ENCODE measurements at regions not wholly inside any gene's neighbourhood (a gene's known extent, or its start where the extent isn't known, plus 50 kb on each side); places are given as distances from the start of the nearest gene placed in this dataset.
"Not testable (repeated sequence)": the region's sequence is repeated elsewhere in the genome, so short reads cannot be mapped to it uniquely, and the experiment has no call there.

DNA sequence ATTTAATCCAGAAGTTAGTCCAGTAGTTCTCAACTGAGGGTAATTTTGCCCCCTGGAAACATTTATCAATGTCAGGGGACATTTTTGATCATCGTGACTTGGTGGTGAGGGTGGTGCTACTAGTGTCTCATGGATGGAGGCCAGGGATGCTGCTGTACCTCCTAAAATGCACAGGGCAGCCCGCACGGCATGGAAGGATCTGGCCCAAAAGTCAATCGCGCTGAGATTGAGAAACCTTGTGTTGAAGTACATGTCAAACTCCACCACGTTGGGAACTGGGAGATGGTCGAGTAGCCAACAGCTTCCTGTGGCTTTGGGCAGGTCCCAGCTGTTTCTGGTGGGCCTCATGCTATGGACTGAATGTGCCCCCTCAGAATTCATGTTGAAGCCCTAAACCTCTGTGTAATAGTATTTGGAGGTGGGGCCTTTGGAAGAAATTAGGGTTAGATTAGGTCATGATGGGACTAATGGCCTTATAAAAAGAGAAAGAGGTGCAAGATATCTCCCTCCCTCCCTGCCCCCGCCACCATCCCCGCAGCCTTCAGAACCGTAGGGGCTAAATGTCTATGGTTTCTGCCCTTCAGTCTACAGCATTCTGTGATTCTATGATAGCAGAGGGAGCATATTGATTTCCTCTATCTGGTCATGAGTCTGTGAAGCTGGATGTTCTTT, 259.7 kb downstream of the MYCN start:
- H3K27ac ChIP-seq: no peak overlapping the region
- no peak for DNase-seq (ENCODE audit: low read depth, low spot score)

DNA sequence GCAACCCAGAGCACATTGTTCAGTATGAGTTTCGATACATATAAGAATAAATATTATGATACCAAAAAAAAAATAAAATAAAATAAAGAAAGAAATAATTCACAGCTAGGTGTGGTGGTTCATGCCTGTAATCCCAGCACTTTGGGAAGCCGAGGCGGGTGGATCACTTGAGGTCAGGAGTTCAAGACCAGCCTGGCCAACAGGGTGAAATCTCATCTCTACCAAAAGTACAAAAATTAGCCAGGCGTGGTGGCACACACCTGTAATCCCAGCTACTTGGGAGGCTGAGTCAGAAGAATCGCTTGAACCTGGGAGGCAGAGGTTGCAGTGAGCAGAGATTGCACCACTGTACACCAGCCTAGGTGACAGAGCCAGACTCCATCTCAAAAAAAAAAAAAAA, 258.9 kb downstream of the MYCN start:
- not testable (repeated sequence) for H3K27ac ChIP-seq; DNase-seq (ENCODE audit: low read depth, low spot score)

DNA sequence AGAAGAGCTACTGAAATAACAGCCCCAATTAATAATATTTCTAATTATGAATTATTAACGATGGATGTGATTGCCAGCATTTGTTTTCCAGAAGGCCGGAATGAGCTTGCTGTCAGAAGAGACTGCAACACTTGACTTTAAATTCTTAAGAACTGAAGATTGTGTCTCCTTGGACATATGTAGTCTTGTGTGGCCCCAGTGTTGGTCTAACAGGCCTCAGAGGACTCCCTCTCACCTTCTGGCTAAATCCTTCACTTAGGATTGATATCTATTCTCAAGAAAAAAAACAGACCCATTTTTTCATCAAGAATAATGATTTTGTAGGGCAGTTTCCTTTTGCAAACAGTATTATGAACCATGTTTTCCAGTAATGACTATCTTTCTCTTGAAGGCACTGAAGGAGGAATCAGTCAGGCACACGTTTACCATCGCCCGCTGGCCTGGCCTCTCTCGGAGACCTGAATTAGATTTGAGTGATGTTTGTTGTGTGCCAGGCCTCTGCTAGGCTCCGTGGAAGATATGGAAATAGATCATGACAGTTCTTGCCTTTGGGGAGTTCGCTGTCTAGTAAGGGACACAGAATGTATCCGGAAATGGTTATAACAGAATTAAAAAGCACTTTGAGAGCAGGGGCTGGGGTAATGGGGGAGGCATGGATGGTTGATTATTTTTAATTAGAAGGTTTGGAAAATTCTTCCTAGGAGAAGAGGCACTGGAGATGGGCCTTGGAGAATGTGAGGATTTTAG, 258.0 kb downstream of the MYCN start:
- DNase-seq (ENCODE audit: low read depth, low spot score): no peak
- no peak overlapping the region for H3K27ac ChIP-seq

DNA sequence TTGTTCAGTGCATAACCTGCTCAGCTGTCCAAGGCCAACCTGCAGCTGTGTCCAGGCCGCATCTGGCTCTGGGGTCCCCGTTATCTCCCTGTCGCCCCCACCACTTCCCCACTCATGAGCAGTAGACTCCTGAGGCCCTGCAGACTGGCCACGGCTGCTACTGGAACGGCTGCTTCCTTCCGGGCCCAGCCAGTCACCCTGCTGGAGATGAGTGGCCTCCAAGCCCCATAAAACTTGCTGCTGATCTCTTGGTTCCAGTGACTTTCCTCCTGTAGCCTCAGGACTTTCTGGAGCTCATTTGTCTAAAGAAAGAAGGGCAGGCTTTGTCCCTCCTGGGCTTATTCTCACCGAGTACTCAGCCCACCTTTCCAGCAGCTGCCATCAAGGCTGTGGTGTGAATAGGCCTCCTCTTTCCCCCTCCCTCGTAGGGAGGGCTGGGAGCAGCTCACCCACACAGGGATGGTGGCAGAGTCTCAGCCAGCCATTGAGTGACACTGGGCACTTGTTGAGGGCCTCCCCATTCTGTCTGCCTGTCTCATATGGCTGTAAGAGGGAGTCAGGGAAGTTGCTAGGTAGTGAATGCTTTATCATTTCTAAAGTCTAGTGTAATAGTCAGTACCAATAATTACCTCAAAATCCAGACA, 257.3 kb downstream of the MYCN start:
- H3K27ac ChIP-seq: no peak overlapping the region
- DNase-seq (ENCODE audit: low read depth, low spot score): no peak

DNA sequence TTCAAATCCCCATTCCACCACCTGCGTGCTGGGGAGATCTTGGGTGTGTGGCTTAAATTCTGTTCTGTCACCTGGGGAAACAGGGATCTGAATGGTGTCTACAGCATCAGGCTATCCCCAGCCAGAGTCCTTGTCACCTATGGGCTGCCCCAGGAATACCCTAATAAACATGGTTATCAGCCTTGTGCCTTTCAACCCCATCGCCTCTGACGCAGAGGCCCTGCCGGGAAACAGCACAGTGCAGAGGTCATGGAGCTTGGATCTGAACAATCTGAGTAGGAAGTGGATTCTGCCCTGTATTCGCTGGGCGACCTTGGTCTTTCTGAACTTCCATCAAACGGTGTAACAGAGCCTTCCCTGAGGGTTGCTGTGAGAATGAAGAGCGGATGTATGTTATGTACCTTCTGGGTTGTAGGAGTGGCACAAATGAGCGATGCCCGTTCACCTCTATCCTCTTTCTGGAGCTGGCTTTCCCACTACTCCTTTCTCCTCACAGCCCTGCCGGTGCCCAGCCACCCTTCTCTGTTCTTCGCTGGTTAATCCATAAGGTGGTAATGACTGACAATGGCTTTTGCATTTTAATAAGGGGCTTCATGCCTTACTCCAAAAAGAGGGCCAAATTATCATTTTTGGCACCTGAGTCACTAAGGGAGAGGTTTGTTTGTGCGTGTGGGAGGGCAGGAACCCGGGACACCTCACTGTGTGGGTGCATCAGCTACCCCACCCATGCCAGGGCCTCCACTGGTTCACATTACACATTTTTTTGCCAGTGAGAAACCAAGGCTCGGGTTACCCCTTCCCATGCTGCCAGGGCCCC, 256.5 kb downstream of the MYCN start:
- DNase-seq (ENCODE audit: low read depth, low spot score): no peak
- no peak overlapping the region for H3K27ac ChIP-seq

DNA sequence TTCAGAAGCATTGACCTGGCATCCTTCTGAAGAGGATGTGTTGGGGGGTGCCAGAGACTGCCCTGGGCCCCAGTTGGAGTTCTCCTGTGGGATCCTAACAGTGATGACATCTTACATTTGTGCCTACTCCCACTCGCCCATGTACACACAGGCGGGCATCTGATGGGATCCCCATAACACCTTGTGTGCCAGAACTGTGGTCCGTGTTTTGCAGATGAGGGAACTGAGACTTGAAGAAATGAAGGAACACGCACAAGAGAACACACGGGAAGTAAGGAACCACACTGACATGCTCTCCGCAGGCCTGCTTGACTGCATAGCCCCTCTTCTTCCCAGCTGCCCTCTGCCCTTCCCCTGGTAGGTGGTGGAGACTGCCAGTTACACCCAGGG, 255.3 kb downstream of the MYCN start:
- DNase-seq (ENCODE audit: low read depth, low spot score): no peak
- H3K27ac ChIP-seq: no peak overlapping the region

DNA sequence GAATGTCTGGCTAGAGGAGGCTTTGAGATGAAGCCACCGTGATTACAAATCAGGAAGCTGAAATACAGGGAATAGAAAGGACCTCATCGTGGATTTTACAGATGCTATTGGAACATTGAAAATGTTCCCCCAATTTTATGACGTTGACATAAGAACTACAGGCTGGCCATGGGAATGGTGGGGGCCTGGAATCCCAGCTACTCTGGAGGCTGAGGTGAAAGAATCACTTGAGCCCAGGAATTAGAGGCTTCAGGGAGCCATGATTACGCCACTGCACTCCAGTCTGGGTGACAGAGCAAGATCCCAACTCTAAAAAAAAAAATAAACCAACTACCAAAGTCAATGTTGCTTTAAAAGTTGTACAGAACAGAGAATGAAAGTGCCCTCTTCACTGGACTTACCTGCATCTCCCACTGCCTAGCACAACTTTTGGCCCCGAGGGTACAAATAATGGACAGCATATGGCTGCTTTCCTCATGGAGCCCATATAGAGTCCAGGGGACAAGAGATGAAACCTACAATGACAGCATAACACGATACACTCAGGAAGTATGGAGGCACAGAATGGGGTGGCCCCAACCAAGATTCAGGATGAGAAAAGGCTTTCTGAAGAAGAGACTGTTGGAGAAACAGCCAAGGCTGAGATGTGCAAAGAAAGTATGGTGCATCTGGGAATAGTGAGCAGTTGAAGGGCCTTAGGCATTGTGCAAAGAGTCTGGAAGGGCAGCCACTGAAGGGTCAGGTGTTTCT, 254.8 kb downstream of the MYCN start:
- no peak overlapping the region for H3K27ac ChIP-seq
- no peak for DNase-seq (ENCODE audit: low read depth, low spot score)

DNA sequence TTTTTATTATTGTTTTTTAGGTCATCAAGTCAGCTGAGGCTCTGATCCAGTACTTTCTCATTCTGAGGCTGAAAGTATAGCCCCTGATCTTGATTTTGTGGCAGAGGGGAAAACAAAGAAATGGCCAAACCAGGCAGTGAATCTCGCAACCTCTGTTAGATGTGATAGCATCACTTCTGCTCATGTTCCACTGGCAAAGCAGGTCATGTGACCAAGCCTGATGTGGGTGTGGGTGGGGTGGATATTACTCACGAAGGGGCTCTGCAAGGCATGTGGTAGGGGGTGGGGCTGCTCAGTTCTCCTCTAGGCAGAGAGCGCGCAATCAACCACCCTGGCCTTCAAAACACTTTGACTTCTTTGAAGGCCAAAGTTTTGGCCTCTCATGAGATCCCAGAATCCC, 254.2 kb downstream of the MYCN start:
- DNase-seq (ENCODE audit: low read depth, low spot score): no peak
- H3K27ac ChIP-seq: no peak overlapping the region

DNA sequence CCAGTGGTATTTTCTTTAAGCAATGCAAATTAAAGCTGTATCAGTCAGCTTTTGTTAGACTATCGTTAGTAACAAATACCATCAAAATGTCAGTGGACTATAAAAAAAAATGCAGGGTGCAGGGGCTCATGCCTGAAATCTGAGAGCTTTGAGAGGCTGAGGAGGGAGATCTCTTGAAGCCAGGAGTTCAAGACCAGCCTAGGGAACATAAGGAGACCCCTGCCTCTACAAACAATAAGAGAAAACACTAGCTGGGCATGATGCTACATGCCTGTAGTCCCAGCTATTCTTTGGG, 253.7 kb downstream of the MYCN start:
- H3K27ac ChIP-seq: no peak overlapping the region
- DNase-seq (ENCODE audit: low read depth, low spot score): no peak

DNA sequence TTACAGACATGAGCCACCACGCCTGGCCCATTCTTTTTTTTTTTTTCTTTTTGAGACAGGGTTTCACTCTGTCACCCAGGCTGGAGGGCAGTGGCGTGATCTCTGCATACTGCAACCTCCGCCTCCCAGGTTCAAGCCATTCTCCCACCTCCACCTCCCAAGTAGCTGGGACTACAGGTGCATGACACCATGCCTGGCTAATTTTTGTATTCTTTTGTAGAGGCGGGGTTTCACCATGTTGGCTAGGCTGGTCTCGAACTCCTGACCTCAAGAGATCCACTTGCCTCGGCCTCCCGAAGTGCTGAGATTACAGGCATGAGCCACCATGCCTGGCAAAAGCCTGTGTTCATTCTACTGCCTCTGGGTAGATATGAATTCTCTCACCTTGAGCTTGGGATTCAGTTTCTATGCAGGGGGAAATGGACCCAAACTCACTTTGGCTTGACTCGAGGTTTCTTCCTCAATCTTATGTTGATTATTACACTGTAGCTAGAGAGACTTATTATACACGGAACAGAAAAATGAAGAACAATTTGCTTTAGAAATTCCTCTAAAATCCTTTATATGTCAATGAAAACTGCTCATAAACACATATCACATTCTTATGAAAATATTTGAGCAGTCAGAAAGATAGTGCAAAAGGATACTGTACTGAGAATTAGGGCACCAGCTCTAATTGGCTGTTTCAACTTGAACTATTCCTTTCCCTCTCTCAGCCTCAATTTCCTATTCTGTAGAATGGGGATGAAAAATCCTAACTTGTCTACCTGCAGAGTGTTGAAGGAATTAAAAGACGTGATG, 252.3 kb downstream of the MYCN start:
- H3K27ac ChIP-seq: no peak overlapping the region
- no peak for DNase-seq (ENCODE audit: low read depth, low spot score)

DNA sequence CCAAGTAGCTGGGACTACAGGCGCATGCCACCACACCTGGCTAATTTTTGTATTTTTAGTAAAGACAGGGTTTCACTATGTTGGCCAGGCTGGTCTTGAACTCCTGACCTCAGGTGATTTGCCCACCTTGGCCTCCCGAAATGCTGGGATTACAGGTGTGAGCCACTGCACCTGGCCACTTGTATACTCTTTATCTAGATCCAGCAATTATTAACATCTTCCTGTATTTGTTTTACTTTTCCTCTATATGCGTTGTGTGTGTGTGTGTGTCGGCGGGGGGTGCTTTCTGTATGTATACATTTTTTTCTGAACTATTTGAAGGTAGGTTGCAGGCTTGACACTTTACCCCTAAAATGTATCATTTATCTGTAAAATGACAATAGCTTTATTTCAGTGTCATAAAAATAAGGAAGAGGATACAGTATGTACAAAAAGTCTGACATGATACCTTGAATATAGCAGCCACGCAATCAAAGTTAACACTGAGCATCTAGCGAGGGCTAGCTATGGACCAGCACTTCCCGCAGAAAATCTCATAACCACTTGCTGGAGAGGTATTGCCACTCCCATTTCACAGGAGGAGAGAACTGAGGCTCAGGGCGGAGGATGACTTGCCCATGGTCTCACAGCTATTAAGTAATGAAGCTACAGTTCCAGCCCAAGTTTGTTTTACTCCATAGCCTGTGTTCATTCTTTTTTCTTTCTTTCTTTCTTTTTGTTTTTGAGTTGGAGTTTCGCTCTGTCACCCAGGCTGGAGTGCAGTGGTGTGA, 251.3 kb downstream of the MYCN start:
- DNase-seq (ENCODE audit: low read depth, low spot score): no peak
- H3K27ac ChIP-seq: no peak overlapping the region

DNA sequence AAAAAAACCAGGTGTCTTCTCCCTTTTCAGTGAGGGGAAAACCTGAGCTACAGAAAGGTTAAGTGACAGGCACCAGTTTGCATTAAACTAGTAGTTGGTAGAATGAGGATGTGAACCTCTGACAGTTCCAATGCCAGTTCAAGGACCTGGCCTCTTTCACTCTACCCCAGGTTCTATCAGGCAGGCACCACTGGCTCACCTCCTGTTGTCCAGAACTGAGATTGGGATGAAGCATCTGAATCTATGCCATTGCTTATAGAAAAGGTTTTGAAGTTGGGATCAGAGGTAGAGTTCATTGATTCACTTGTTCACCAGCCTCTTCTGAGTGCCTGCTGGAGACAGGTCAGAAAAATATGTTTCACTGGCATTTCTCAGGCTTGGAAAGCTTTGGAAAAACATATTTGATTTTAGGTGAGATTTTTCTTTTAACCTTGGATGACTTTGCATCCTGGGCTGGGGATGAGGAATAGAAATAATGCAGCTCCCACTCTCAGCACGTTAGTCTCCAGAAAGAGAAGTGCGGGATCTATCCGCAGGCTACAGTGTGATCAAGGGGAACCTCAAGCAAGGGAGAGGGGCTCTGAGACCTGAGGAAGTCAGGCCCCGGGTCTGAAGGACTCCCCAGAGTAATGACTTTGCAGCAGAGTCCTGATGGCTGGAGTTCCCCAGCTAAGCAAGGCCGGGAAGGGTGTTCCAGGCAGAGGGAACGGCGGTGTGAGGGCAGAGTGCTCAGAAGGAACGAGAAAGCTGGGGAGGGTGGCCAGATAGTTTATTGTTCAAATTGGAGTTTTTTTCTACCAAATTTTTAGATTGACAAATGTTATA, 250.3 kb downstream of the MYCN start:
- DNase-seq (ENCODE audit: low read depth, low spot score): no peak
- H3K27ac ChIP-seq: no peak overlapping the region

DNA sequence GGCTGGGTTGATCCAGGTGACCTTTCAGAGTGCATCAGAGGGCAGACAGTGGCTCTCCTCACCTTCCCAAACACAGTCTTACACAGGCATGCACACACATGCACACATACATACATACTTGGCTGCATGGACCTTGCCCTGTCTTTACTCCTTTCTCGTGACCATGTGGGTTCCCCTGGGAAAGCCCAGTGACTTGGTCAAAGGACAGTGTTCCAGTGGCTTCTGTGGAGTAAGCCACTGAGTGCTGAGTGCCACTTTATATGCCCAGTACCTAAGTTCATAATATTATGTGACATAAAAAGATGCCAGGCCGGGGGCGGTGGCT, 249.4 kb downstream of the MYCN start:
- H3K27ac ChIP-seq: no peak overlapping the region
- no peak for DNase-seq (ENCODE audit: low read depth, low spot score)

DNA sequence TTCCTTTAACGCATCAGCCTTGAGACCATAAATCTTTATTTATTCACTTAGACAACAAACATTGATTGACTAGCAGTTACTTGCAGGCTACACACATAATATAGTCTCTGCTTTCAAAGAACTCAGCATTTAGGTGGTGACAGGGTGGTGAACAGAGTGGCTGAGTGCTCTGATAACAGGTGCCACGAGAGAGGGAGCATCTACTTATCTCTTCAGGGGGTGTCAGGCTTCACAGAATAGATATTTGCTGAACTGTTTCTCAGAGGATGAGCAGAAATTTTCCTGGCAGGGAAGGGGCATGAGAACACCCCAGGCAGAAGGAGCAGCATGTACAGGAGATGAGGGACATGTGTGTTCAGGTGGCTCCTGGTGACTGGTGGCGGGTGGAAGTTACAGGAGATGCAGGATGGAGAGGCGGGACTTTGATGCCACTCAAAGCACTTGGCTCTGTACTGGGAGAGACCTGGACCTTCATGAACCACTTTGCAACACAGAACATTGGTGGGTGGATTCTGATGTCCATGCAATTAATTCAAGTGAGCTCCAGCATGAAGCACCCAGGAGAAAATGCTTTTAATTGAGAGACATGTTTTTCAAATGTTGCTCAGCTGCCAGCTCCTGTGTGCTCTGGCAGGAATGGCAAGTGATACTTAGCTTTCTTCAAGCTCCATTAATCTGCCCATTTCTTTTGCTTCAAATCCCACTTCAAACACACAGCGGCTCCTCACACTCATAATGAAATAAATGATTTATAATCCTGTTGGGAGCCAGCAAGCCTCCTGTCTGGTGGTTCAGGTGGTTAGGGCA, 248.9 kb downstream of the MYCN start:
- H3K27ac ChIP-seq: no peak overlapping the region
- no peak for DNase-seq (ENCODE audit: low read depth, low spot score)

DNA sequence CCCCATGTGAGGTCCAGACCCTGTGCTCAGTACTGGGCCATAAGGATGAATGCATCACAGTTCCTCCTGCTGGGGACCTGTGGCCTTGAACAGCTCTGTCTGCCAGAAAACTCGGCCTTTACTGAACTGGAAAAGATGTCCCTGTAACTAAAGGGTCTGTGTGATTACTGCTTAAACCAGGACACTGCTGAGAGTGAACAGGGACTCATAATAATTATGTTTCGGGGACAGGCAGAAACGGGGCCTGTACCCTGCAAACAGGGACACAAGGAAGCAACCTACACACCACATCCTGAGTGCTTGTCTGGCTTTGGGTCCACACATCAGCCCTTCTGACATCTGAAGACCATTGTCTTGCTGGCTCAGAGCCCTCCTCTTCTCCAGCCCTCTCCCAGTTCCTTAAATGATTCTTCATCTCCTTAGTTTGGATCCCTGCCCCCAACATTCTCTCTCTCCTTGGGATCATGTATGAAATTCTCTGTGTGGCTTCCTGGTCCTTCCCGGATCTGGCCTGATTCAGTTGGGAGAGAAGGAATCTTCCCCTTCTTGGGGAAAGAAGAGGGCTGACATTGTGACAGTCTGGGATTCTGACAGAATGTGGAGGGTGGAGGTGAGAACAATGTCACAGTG, 248.0 kb downstream of the MYCN start:
- H3K27ac ChIP-seq: no peak overlapping the region

DNA sequence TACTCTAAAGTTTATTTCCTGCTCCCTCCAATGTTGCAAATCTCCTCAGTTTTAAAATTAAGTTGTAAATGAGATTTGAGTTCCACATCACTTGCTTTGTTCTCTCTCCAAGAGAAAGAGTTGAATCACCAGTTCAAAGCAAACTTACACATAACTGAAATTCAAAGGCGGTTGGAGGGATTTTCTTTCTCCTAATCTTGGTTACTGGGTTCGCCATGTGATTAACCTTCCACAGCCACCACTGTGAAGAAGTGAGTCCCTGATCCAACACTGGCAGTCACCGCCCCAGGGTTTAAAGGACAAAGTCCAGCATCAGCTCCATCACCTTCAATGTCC, 247.1 kb downstream of the MYCN start:
- DNase-seq (ENCODE audit: low read depth, low spot score): no peak
- no peak overlapping the region for H3K27ac ChIP-seq

More for the DNA sequence above, 248.0 kb downstream of the MYCN start:
- no peak for DNase-seq (ENCODE audit: low read depth, low spot score)
